Liver (tissue), 3 donors: ENCODE measurements at regions not wholly inside any gene's neighbourhood (a gene's known extent, or its start where the extent isn't known, plus 50 kb on each side); places are given as distances from the start of the nearest gene placed in this dataset.

Experiments used
- CTCF ChIP-seq: fragments of 150-350 bp; IDR thresholded peaks from 2 replicates; pipeline ENCODE4 v1.5.1; 2017; ENCODE audit warnings: improper control_type of control experiment, low read depth, low read length; ENCODE audit not compliant: missing input control
- GABPA ChIP-seq, 2 donors: IDR thresholded peaks in 1 of 2; conservative IDR thresholded peaks in 1 of 2; 2 replicates each; pipeline ENCODE4 v1.6.1; 2016; ENCODE audit warnings: antibody characterized with exemption in 2 of 2, mild to moderate bottlenecking in 1 of 2, moderate library complexity in 1 of 2
- JUND ChIP-seq, 2 donors: IDR thresholded peaks; 2 replicates each; pipeline ENCODE4 v1.6.1; 2016; ENCODE audit warnings: antibody characterized with exemption in 2 of 2
- SP1 ChIP-seq: IDR thresholded peaks from 2 replicates; pipeline ENCODE4 v1.6.1; 2018; ENCODE audit warnings: antibody characterized with exemption, mild to moderate bottlenecking
- TF ChIP-seq, protein P1 (sequence below): IDR thresholded peaks from 2 replicates; pipeline ENCODE4 v1.6.1; 2016; ENCODE audit warnings: antibody characterized with exemption, mild to moderate bottlenecking
- TF ChIP-seq, protein P2 (sequence below): IDR thresholded peaks from 2 replicates; pipeline ENCODE4 v1.6.1; 2016; ENCODE audit warnings: antibody characterized with exemption
- donor health status: healthy.
- donor health status: healthy.

GRCh38 chr16:85441189-85441889, 171.8 kb upstream of the GSE1 start:
- TF ChIP-seq, protein P1, sequence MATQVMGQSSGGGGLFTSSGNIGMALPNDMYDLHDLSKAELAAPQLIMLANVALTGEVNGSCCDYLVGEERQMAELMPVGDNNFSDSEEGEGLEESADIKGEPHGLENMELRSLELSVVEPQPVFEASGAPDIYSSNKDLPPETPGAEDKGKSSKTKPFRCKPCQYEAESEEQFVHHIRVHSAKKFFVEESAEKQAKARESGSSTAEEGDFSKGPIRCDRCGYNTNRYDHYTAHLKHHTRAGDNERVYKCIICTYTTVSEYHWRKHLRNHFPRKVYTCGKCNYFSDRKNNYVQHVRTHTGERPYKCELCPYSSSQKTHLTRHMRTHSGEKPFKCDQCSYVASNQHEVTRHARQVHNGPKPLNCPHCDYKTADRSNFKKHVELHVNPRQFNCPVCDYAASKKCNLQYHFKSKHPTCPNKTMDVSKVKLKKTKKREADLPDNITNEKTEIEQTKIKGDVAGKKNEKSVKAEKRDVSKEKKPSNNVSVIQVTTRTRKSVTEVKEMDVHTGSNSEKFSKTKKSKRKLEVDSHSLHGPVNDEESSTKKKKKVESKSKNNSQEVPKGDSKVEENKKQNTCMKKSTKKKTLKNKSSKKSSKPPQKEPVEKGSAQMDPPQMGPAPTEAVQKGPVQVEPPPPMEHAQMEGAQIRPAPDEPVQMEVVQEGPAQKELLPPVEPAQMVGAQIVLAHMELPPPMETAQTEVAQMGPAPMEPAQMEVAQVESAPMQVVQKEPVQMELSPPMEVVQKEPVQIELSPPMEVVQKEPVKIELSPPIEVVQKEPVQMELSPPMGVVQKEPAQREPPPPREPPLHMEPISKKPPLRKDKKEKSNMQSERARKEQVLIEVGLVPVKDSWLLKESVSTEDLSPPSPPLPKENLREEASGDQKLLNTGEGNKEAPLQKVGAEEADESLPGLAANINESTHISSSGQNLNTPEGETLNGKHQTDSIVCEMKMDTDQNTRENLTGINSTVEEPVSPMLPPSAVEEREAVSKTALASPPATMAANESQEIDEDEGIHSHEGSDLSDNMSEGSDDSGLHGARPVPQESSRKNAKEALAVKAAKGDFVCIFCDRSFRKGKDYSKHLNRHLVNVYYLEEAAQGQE: no peak
- TF ChIP-seq SP1: no peak
- no peak for TF ChIP-seq CTCF
- TF ChIP-seq GABPA (IDR thresholded peaks at IDR 0.05 in 1 of 2, conservative IDR thresholded peaks at IDR 0.05 in 1 of 2): no peak
- no peak for TF ChIP-seq JUND (IDR thresholded peaks at IDR 0.05)
- TF ChIP-seq, protein P2, sequence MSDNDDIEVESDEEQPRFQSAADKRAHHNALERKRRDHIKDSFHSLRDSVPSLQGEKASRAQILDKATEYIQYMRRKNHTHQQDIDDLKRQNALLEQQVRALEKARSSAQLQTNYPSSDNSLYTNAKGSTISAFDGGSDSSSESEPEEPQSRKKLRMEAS: no peak
